NCI-H2227 (cell line): ENCODE measurements at regions not wholly inside any gene's neighbourhood (a gene's known extent, or its start where the extent isn't known, plus 50 kb on each side); places are given as distances from the start of the nearest gene placed in this dataset.
"Not testable (repeated sequence)": the region's sequence is repeated elsewhere in the genome, so short reads cannot be mapped to it uniquely, and the experiment has no call there.

Experiments used
- DNase-seq: peaks from one replicate; lab custom pipeline; 2025; ENCODE audit not compliant: unreplicated experiment; lab: John Stamatoyannopoulos, UW

DNA sequence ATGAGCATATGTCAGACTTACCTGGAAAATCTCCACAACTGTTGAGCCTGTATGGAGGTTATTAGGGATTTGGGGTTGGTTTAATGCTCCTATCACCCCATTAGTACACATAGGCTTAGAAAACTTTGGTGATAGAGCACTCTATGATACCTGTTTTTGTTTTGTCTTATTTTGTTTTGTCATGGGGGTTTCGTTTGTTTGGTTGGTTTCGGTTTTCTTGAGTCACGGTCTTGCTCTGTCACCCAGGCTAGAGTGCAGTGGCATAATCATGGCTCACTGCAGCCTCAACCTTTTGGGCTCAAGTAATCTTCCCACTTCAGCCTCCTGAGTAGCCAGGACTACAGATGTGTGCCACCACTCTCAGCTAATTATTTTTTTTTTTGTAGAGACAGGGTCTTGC lies 70.0 kb downstream of the MZT1 start:
- DNase-seq = no peak

DNA sequence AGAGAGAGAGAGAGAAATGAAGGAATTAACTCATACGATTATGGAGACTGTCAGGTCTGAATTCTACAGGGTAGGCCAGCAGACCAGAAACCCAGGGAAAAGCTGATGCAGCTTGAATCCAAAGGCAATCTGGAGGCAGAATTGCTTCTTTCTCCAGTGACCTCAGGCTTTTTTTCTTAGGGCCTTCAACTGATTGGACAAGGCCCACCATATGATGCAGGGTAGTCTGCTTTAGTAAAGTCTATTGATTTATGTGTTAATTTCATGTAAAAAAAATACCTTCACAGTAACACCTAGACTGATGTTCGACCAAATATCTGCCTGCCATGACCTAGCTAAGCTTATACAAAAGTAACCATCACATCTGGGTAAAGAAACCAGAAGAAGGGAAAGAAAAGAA lies 71.1 kb downstream of the MZT1 start:
- DNase-seq = no peak

GRCh38 chr13:72653506-72653905 lies 73.9 kb downstream of the MZT1 start:
- DNase-seq = no peak

DNA sequence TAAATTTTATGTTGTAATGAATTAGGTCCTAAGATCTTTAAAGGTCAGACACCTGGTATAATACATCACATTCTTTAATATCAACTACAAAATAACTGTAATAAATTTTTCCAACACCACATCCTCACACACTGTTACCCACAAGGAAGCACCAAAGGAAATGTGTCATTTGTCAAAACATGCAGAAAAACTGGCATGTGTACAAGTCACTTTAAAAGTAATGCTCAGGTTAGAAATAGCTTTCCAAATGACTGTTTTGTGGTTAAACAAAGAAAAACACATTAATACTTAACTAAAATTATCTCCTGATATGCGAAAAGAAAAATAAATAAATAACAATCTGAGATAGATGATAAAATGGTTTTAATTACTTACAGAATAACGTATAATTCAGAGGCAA lies 74.7 kb downstream of the MZT1 start:
- no peak for DNase-seq

GRCh38 chr13:72651144-72651543 lies 76.3 kb downstream of the MZT1 start:
- peak; percentile 43 for DNase-seq

DNA sequence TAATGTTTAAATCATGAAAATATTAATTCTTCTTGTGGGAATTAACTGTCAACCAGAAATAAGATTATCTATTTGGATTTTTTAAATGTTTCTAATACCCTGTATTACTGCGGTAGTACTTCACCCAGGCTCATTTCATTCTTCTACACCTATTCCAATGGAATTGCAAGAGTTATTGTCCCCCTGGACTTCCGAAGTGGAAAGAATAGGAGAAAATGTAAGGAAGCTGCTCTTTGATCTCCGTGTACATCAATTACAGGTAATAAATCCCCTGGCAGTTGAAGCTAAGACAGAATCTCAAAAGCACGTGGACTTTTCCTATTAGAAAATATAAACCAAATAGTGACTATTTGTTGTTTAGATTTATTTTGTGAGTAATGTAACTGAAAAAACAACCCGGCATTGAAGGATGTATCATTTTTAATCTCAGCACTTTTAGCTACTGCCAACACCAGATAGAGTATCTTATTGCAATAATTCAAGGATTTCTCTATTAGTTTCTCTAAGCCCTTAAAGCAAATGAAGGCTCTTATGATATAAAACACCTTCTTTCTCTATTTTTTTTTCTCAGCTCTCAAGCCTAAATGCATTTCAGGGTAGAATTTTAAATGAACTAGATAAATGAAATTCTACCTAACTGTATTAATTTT lies 77.3 kb downstream of the MZT1 start:
- no peak for DNase-seq

DNA sequence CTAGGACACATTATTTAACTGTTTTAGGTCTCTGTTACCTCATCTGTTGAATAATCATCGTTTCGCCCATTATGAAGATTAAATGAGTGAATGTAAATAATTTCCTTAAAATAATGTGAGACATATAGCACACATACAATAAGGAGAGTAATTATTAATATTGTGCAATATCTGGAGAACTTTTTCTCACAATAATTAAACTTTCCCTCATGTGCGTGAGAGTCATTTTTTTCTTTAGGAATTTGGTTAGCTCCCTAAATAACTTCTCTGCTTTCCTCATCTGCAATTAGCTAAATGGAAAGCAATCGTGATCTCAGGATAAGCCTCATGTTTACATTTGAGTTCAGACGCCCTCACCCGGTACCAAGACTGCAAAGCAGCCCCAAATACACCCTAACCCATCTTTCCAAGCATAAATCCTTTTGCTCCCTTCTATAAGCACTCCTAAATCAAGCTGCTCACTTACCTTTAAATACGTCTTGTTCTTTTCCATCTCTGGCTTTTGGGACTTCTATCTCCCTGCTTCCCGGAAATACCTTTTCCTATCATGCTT lies 78.8 kb downstream of the MZT1 start:
- no peak for DNase-seq

GRCh38 chr13:72647422-72647821 lies 80.0 kb downstream of the MZT1 start:
- no peak for DNase-seq

DNA sequence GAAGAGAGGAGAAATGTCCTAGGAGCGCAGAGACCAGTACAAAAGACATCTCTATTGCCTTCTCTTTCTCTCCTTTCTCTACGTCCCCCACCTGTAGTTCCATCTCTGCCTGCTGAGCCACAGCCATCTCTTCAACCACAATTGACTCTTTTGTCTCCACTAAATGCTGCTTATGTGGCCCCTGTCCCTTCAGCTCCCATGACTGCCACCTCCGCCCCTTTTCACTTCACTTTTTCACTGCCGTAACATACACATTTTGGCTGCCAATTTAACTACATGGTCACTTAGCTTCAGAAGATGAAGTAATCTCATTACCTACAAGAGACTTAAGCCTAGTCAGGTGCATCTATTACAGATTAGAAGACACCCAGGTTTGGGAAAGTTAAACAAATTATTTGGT lies 81.9 kb downstream of the MZT1 start:
- DNase-seq = no peak

DNA sequence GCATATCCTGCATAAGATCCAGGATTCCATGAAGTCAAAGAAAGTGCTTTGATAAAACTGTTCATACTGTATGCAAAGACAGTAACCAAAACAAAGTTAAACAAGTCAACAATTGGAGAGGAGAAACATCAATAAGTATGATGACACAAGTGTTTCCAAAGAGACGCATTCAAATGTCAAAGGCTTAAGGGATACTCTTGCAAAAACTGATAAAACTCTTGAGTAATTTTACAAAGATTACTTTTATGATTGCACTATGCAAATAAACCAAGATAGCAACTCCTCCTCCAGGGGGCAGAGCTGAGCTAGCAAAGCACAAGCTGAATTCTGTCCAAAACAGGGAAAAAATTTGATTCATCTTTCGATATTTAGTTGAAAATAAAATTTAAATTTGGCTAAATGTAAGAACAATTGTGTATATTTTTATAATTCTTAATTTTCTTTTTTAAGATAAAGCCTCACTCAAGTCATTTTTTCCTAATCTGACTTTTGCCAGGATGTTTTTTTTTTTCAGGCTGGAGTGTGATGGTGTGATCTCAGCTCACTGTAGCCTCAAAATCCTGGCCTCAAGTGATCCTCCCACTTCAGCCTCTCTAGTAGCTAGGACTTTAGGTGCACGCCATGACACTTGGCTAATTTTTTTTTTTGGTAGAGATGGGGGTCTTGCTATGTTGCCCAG lies 84.0 kb downstream of the MZT1 start:
- DNase-seq = no peak

DNA sequence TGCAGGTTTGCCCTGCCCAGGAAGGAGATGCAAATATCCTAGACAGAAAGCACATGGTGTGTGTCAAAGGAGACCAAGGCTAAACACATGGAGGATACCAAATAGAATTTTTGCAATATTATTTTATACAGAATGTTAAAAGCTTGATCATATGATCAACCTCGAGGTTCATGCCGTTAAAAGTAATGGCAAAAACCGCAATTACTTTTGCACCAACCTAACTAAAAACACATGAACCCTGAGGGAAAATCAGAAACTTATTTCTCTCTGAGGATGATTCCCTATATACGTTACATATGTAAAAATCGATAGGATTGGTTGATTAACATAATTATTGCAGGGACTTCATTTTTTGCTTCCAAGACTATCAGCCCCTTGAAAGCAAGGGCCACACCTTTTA lies 88.1 kb downstream of the MZT1 start:
- DNase-seq = no peak

DNA sequence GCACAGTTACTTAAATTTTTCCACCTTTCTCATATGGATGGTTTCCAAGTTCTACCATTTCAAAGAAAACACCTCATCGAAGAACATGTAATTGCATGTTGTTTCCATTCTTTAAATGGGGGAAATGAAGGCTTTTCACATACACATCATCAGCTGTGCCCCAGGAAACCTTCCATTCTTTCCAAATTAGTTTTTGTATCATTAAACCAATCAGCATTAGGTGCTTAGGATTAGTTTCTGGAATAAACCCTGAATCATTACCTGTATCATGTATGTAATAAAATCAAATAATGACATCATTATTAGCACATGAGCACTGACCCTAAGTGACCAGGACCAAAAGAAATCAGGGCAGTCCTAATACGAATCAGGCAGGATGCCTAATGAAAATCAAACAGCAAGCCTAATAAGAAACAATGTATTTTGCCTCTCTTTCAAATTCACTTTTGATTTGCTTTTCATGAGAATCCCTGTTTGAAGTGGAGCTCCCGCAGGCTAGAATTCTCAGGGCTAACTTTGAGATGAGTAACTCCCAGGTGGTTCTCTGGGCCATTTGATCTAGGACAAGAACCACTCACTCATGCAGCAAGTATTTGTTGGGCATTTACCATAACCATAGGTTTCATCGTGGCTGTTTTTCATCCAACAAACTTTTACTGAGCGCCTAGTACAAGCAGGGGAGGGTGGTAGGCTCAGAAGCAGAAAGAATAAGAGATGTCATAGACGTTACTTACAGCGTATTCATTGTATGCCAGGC lies 89.2 kb downstream of the MZT1 start:
- no peak for DNase-seq

- DNase-seq = no peak
Observed at GRCh38 chr13:72637561-72637960, 89.9 kb downstream of the MZT1 start.

DNA sequence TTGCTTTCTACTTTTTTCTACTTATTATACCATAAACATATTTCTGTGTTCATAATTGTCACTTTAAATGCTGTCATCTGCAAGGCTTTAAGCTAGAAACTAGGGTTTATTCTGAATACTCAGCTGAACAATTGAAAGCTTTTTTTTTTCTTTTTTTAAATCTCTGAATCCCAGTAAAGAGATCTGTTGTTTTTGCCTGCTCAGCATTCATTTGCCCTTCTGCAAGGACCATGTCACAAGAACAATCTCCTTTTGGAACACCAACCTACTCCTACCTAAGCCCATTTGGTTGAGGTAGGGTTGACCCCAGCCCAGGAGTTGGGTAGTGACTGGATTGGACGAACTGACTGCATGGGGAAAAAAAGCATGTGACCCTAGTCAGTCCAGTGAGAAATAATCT lies 92.6 kb downstream of the MZT1 start:
- no peak for DNase-seq

GRCh38 chr13:72622546-72622945 lies 104.9 kb downstream of the MZT1 start:
- no peak for DNase-seq

DNA sequence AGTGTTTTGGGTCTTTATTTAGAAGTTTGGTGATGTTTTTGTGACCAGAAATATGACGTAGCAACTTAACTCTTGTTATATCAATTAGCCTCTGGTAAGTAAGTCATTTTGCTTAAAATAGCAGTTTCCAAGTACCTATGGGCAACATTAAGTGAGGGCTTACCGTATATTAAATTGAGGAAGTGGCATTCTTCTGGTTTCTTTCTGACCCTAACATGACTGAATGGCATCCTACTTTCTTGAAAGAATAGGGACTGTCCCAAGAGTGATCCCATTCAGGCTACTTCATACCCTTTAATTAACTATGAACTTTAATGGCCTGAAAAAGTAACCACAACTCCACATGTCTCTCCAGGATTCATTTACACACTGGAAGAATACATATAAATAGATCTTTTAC lies 106.6 kb downstream of the MZT1 start:
- no peak for DNase-seq

DNA sequence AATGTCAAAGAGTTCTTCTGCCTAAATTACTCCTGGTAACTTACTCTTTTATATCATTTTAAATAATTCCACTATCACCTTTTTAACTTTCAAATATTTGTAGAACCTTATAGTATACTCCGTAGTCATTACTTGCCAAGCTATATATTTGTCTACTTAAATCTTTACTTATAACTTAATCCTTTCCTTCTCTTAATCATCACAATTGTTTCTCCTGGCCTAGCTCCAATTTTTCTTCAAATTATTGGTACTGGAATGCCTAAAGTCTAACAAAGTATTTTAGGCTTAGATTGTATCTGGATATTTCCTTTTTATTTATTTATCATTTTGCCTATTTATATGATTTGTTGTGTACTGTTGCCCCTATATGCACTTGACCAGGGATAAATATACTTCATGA lies 109.5 kb downstream of the MZT1 start:
- DNase-seq = no peak

DNA sequence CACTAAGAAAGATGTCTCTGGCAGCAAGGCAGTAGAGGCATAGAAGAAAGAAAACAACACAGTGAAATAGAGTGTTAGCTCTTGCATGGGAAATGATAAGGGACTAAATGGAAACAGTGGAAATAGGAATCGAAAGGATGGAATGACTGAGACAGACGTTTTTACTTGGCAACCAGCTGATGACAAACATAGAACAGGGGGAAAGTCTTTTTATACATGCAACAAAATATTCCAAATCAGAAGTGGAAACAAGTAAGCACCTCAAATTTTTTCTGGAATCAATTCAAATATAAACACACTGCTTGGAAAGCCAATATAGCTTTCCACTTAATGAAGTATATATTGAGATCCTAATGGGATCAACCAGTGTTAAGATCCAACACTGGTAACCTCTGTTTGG lies 110.2 kb downstream of the MZT1 start:
- DNase-seq = no peak

DNA sequence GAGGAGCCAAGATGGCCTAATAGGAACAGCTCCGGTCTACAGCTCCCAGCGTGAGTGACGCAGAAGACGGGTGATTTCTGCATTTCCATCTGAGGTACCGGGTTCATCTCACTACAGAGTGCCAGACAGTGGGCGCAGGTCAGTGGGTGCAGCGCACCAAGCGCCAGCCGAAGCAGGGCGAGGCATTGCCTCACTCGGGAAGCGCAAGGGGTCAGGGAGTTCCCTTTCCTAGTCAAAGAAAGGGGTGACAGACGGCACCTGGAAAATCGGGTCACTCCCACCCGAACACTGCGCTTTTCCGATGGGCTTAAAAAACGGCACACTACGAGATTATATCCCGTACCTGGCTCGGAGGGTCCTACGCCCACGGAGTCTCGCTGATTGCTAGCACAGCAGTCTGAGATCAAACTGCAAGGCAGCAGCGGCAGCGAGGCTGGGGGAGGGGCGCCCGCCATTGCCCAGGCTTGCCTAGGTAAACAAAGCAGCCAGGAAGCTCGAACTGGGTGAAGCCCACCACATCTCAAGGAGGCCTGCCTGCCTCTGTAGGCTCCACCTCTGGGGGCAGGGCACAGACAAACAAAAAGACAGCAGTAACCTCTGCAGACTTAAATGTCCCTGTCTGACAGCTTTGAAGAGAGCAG lies 117.1 kb downstream of the MZT1 start:
- not testable (repeated sequence) for DNase-seq

- DNase-seq = no peak
Observed at GRCh38 chr13:72599178-72599743, 128.2 kb downstream of the MZT1 start.

DNA sequence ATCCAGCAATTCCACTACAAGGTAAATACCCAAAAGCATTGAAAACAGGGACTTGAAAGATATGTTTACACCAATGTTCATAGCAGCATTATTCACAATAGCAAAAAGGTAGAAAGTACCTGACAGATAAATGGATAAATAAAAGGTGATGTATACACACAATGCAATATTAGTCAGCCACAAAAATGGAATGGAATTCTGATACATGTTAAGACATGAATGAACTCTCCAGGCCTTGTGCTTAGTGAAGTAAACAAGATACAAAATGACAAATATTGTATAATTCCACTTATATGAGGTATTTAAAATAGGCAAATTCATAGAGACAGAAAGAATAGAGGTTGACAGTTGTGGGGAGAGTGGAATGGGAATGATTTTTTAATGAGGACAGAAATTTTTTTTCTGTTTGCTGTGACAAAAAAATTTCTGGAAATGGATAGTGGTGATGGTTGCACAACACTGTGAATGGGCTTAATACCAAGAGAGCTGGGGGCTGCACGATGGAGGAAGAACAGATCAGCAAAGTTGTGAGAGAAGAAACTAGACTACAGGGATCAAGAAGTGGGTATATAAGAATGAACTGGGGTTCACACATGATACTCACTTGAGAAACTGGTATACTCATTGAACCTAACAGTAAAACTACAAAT lies 137.2 kb downstream of the MZT1 start:
- DNase-seq = no peak
